GM12878 (cell line): ENCODE measurements at regions not wholly inside any gene's neighbourhood (a gene's known extent, or its start where the extent isn't known, plus 50 kb on each side); places are given as distances from the start of the nearest gene placed in this dataset.
A peak's percentile ranks its signal among the peaks of the same experiment; 100 is the strongest.

Experiments used
- BMI1 ChIP-seq: fragments of 450-650 bp; IDR thresholded peaks from 2 replicates; pipeline ENCODE4 v1.6.1; 2016; ENCODE audit warnings: mild to moderate bottlenecking, moderate library complexity, borderline replicate concordance
- CEBPB ChIP-seq, 2 experiments: fragments of 150-350 bp in 1 of 2; IDR thresholded peaks; 2 replicates each; pipeline ENCODE4 v1.6.1; 2012 to 2014; ENCODE audit warnings: low read depth in 2 of 2, low read length in 2 of 2, borderline replicate concordance in 1 of 2, inconsistent platforms in 1 of 2
- GABPA ChIP-seq: IDR thresholded peaks from 2 replicates; pipeline ENCODE4 v1.6.1; 2014; ENCODE audit warnings: antibody characterized with exemption, low read depth, mild to moderate bottlenecking, inconsistent platforms
- HDAC2 ChIP-seq: fragments of 200-600 bp; sonication (generic); IDR thresholded peaks from 2 replicates; pipeline ENCODE4 v1.6.1; 2017
- HSF1 ChIP-seq: fragments of 150-350 bp; IDR thresholded peaks from 2 replicates; pipeline ENCODE4 v1.6.1; 2014; ENCODE audit warnings: mild to moderate bottlenecking, low read depth, low read length
- JUNB ChIP-seq: IDR thresholded peaks from 2 replicates; pipeline ENCODE4 v1.6.1; 2016; ENCODE audit warnings: antibody characterized with exemption, mild to moderate bottlenecking
- MTA2 ChIP-seq: fragments of 450-650 bp; IDR thresholded peaks from 2 replicates; pipeline ENCODE4 v1.6.1; 2016; ENCODE audit warnings: low read depth, mild to moderate bottlenecking, moderate library complexity
- MYC ChIP-seq: IDR thresholded peaks from 2 replicates; pipeline ENCODE4 v1.6.1; 2011; ENCODE audit warnings: mild to moderate bottlenecking, low read length, moderate library complexity, inconsistent platforms; ENCODE audit not compliant: insufficient read depth, insufficient replicate concordance, insufficient read length, severe bottlenecking
- PML ChIP-seq: IDR thresholded peaks from 2 replicates; pipeline ENCODE4 v1.6.1; 2012; ENCODE audit warnings: low read length, inconsistent platforms
- SMARCA5 ChIP-seq: fragments of 450-650 bp; IDR thresholded peaks from 2 replicates; pipeline ENCODE4 v1.6.1; 2017; ENCODE audit warnings: mild to moderate bottlenecking
- TCF7 ChIP-seq: IDR thresholded peaks from 2 replicates; pipeline ENCODE4 v1.6.1; 2014; ENCODE audit warnings: antibody characterized with exemption, borderline replicate concordance
- ZNF24 ChIP-seq: fragments of 450-650 bp; IDR thresholded peaks from 2 replicates; pipeline ENCODE4 v1.6.1; 2017; ENCODE audit warnings: antibody characterized with exemption, mild to moderate bottlenecking
- ZSCAN29 ChIP-seq: fragments of 450-650 bp; IDR thresholded peaks from 2 replicates; pipeline ENCODE4 v1.6.1; 2017; ENCODE audit warnings: mild to moderate bottlenecking, moderate library complexity
- TF ChIP-seq, protein P1 (sequence below): fragments of 450-650 bp; IDR thresholded peaks from 2 replicates; pipeline ENCODE4 v1.6.1; 2017; ENCODE audit warnings: mild to moderate bottlenecking, moderate library complexity
- TF ChIP-seq, protein P2 (sequence below): fragments of 450-650 bp; IDR thresholded peaks from 2 replicates; pipeline ENCODE4 v1.6.1; 2018; ENCODE audit warnings: borderline replicate concordance, mild to moderate bottlenecking; ENCODE audit not compliant: partially characterized antibody
- TF ChIP-seq, protein P3 (sequence below): fragments of 450-650 bp; IDR thresholded peaks from 2 replicates; pipeline ENCODE4 v1.6.1; 2018; ENCODE audit warnings: mild to moderate bottlenecking, low read depth, moderate library complexity; ENCODE audit not compliant: partially characterized antibody

DNA sequence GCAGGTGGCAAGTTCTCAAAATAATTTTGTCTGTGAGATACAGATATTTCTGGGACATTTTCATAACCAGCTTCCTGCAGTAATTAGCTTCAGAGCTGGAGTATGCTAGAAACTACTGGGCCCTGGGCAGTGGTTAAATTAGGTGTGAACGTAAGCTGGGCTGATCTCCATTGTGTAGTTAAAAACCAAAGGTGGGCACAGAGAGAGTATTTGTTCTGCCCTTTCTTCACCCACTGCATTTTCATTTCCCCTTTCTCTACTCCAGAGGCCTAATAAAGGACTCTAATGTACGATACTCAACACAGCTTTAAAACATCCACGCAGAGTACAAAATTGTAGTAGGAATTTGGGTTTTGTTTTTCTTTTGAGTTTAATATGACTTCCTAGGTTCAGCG lies 252.7 kb downstream of the SPRY1 start (continued):
- no peak for TF ChIP-seq SMARCA5
- TF ChIP-seq MTA2: peak; percentile 97
- no peak for TF ChIP-seq JUNB
- TF ChIP-seq, protein P1, sequence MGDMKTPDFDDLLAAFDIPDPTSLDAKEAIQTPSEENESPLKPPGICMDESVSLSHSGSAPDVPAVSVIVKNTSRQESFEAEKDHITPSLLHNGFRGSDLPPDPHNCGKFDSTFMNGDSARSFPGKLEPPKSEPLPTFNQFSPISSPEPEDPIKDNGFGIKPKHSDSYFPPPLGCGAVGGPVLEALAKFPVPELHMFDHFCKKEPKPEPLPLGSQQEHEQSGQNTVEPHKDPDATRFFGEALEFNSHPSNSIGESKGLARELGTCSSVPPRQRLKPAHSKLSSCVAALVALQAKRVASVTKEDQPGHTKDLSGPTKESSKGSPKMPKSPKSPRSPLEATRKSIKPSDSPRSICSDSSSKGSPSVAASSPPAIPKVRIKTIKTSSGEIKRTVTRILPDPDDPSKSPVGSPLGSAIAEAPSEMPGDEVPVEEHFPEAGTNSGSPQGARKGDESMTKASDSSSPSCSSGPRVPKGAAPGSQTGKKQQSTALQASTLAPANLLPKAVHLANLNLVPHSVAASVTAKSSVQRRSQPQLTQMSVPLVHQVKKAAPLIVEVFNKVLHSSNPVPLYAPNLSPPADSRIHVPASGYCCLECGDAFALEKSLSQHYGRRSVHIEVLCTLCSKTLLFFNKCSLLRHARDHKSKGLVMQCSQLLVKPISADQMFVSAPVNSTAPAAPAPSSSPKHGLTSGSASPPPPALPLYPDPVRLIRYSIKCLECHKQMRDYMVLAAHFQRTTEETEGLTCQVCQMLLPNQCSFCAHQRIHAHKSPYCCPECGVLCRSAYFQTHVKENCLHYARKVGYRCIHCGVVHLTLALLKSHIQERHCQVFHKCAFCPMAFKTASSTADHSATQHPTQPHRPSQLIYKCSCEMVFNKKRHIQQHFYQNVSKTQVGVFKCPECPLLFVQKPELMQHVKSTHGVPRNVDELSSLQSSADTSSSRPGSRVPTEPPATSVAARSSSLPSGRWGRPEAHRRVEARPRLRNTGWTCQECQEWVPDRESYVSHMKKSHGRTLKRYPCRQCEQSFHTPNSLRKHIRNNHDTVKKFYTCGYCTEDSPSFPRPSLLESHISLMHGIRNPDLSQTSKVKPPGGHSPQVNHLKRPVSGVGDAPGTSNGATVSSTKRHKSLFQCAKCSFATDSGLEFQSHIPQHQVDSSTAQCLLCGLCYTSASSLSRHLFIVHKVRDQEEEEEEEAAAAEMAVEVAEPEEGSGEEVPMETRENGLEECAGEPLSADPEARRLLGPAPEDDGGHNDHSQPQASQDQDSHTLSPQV: no peak
- TF ChIP-seq, protein P2, sequence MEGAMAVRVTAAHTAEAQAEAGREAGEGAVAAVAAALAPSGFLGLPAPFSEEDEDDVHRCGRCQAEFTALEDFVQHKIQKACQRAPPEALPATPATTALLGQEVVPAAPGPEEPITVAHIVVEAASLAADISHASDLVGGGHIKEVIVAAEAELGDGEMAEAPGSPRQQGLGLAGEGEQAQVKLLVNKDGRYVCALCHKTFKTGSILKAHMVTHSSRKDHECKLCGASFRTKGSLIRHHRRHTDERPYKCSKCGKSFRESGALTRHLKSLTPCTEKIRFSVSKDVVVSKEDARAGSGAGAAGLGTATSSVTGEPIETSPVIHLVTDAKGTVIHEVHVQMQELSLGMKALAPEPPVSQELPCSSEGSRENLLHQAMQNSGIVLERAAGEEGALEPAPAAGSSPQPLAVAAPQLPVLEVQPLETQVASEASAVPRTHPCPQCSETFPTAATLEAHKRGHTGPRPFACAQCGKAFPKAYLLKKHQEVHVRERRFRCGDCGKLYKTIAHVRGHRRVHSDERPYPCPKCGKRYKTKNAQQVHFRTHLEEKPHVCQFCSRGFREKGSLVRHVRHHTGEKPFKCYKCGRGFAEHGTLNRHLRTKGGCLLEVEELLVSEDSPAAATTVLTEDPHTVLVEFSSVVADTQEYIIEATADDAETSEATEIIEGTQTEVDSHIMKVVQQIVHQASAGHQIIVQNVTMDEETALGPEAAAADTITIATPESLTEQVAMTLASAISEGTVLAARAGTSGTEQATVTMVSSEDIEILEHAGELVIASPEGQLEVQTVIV: no peak
- no peak for TF ChIP-seq GABPA
- peak; percentile 78; the same call in 1 of the 2 replicates for TF ChIP-seq BMI1
- TF ChIP-seq MYC: no peak
- TF ChIP-seq ZSCAN29: peak; percentile 71; the same call in 1 of the 2 replicates
- TF ChIP-seq HDAC2: no peak
- TF ChIP-seq PML: no peak
- TF ChIP-seq, protein P3, sequence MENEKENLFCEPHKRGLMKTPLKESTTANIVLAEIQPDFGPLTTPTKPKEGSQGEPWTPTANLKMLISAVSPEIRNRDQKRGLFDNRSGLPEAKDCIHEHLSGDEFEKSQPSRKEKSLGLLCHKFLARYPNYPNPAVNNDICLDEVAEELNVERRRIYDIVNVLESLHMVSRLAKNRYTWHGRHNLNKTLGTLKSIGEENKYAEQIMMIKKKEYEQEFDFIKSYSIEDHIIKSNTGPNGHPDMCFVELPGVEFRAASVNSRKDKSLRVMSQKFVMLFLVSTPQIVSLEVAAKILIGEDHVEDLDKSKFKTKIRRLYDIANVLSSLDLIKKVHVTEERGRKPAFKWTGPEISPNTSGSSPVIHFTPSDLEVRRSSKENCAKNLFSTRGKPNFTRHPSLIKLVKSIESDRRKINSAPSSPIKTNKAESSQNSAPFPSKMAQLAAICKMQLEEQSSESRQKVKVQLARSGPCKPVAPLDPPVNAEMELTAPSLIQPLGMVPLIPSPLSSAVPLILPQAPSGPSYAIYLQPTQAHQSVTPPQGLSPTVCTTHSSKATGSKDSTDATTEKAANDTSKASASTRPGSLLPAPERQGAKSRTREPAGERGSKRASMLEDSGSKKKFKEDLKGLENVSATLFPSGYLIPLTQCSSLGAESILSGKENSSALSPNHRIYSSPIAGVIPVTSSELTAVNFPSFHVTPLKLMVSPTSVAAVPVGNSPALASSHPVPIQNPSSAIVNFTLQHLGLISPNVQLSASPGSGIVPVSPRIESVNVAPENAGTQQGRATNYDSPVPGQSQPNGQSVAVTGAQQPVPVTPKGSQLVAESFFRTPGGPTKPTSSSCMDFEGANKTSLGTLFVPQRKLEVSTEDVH: no peak
- no peak for TF ChIP-seq TCF7
- no peak for TF ChIP-seq CEBPB (IDR thresholded peaks at IDR 0.05; ENCODE audit: borderline replicate concordance in 1 of 2, low read depth in 2 of 2, low read length in 2 of 2)
- peak; percentile 86 for TF ChIP-seq ZNF24
- peak; percentile 94 for TF ChIP-seq HSF1
